NCI-H69 (cell line): ENCODE measurements at regions not wholly inside any gene's neighbourhood (a gene's known extent, or its start where the extent isn't known, plus 50 kb on each side); places are given as distances from the start of the nearest gene placed in this dataset.

Experiments used
- DNase-seq: peaks from one replicate; lab custom pipeline; 2025; lab: John Stamatoyannopoulos, UW

- DNase-seq = no peak
Measured at GRCh38 chr15:31456354-31457060, 129.9 kb downstream of the KLF13 start.

- DNase-seq = no peak
Measured at GRCh38 chr15:31457161-31457560, 130.5 kb downstream of the KLF13 start.

- DNase-seq = no peak
Measured at GRCh38 chr15:31457631-31458526, 131.2 kb downstream of the KLF13 start.

DNA sequence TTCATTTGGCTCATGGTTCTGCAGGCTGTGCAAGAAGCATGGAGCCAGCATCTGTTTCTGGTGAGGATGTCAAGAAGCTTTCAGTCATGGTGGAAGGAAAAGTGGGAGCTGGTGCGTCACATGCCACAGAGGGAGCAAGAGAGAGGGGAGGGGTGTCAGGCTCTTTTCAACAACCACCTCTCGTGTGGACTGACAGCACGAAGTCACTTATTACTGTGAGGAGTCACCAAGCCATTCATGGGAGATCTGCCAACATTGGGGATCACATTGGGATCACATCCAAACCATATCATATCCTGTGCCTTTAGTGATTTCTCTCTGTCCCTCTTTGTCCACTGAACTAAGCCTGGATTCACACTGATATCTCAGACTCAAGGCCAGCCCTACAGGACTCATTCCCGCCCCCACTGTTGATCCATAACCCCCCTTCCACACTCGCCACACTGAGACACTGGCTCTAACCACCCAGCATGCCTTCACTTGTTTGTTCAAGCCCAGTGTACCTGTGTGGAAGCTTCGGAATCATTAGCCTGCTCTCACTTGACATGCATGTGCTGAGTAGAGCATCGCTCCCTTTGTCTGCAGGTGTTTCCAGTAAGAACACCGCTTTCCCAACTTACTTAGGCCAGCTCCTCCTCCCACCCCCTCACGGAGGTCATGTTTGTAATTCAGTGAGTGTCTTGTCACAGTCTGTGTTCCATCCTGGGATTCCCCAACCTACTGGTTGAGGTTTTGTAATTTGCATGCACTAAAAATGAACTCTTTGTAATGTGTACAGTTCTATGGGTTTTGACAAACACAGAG lies 132.2 kb downstream of the KLF13 start:
- DNase-seq = no peak

DNA sequence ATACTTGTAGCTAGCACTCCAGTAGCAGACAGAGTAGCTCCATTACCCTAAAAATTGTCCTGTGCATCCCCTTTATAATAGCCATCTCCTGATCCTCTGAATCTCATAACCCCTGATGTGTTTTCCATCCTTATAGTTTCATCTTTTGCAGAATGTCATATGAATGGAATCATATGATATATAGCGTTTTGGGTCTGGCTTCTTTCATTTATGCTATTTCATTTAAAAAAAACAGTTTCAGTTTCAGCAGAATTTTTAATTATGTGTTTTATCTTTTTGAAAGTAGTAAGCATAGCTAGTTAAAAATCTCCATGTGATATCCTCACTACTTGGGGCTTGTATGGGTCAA lies 132.7 kb downstream of the KLF13 start:
- DNase-seq = no peak

DNA sequence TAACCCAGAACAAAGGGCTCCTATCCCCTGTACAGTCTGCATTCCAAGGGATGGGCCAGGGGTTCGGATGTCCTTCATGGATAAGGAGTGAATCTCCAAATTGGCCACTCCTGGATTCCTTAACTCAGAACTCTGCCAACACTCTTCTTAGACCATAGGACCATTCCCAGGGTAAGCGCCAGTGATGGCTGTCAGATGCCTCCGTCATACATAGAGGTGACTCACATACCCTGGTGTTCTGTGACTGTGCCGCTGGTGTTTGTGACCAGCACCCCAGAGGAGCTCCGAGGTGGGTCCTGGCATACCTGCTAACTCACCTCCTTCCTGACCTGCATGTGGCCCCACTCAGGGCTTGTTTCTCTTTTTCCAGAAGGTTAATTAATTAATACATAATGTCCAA lies 134.7 kb downstream of the KLF13 start:
- no peak for DNase-seq

DNA sequence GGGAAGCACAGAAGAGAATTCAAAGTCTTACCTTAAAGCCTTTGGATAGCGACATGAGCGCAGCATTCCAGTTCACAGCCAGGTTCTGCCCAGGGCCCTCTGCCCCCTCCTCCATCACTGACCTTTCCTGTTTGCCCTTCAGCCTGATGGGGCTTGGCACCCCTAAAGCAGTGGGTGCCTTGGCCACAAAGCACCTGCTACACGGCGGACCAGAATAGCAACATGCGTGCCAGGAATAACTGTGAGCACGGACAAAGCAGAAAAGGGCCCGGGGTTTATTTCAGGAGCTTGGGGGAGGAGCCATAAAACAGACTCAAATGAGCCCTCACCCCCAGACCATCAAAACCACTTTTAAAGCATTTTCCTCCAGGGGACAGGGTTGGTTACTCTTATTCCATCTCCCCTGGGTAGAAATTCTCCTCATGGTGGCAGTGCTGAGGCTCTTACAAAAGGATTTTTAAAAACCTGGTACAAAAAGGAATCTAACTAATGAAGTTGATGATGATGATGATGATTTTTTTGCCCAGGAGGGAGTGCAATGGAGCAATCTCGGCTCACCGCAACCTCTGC lies 135.4 kb downstream of the KLF13 start:
- no peak for DNase-seq

- no peak for DNase-seq
Measured at GRCh38 chr15:31463521-31464102, 137.0 kb downstream of the KLF13 start.

DNA sequence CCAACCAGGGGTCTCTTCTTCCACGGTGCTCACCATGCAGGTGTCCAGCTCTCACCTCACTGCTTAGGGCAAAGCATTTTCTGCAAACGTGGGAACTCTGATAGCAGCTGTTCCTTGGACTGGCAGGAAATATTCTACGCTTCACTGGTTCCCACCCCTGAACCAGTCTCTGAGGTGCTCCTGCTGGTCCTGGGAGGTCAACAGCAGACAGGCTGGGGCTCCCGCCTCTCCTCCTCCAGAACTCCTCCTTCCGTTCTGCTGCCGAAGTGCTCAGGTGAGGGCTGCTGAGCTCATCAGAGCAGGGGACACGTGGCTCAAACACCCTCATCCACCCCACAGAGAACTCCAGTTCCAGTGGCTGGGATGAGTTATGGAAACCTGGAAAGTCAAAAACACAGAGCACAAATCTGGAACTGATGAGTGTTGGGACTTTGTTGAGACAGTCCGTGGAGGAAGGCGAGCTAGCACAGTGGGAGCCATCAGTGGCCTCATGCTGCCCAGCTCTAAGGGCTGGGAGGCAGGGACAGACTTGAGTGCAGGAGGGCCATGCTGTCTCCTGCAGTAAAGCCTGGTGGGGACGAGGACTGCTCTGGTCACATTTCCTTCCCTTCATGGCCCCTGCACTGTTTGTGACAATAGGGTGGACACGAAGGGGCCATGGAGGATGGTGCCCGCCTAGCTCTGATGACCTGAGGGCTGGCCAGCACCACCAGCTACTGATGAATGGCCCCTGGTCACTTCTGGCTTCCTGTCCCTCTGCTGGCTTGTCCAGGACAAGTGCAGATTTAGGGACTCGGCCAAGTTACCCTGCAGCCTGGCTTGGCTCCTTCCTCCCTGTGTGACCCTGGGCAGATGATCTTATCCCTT lies 137.8 kb downstream of the KLF13 start:
- peak; percentile 45 for DNase-seq

GRCh38 chr15:31465083-31465955 lies 138.7 kb downstream of the KLF13 start:
- DNase-seq = peak; percentile 72

GRCh38 chr15:31467361-31467760 lies 140.7 kb downstream of the KLF13 start:
- DNase-seq = peak; percentile 11

DNA sequence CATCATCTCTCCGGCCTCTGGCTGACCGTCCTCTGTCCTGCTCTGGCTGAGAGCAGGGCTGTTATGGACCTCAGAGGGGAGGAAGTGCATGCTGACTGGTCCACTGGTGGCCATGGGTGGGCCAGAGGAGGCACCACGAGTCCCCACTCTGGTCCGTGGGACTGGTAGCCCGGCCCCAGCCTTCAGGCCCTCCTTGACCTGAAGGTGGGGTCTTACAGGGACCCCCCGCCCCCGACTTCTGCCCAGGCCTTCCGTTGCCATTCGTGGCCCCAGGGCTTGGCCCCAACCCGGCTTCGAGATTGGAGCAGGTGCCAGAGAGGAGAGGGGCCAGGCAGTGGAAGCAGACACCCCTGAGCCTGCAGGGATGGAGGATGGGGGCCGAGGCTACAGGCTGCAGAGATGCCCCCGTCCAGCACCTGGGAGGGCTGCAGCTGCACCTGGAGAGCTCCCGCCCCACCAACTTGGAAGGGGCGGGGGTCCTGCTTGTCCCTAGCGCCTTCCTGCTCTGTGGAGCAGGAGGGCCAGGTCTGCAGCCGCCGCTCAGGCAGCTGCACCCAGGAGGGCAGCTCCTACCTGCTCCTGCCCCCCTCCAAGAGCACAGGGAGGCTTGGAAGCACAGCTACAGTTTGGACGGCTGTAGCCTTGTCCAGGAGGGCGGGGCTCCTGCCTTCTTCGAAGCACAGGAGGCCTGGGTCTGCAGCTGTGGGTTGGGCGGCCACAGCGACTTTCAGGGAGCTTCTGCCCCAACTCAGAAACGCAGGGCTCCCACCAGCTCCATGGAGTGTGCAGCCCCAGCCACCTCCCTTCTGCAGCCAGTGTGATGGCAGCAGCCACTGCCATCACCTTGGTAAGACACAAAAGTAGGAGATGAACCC lies 142.5 kb downstream of the KLF13 start:
- DNase-seq = no peak

- no peak for DNase-seq
Measured at GRCh38 chr15:31469786-31470525, 143.3 kb downstream of the KLF13 start.

DNA sequence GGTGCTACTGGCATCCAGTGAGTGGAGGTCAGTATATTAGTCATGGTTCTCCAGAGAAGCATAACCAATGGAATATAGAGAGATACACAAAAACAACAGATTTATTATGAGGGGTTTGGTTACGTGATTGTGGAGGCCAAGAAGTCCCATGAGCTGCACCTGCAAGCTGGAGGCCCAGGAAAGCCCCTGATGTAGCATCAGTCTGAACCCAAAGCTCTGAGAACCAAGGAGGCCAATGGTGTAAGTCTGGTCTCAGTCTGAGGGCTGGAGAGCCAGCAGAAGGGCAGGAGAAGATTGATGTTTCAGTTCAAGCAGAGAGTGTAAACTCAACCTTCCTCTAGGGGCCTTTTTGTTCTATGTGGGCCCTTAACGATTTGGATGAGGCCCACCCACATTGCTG lies 144.1 kb downstream of the KLF13 start:
- no peak for DNase-seq

DNA sequence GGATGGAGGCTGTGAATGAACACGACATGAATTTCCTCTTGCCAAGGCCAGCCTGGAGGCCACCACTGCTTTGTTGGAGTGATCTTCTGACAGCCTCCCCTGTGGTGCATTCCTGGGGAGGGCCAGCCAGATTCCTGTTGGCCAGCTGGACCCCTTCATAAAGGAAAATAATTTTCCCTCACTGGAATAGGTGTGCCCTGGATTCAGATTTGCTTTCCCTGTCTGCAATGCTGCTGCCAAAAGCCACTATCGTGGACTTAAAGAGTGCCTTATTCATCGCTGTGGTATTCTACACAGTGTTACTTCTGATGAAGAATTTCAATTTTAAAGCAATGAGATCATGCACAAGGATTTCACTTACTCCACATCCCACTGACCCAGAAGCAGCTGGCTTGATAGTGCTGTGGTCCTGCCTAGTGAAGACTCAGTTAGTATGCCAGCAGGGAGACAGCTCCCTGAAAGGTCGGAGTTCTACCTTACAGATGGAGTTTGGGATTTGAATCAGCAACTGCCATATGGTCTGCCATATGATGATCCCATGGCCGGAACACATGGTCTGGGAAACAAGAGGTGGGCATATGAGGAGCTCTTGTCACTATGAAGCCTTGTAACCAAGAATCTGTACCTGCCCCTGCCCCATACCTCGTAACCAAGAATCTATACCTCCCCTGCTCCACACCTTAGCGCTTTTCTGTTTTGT lies 145.2 kb downstream of the KLF13 start:
- DNase-seq = peak; percentile 88

GRCh38 chr15:31472636-31473384 lies 146.2 kb downstream of the KLF13 start:
- peak; percentile 73 for DNase-seq
